Tibial nerve (tissue), 4 donors: ENCODE measurements at regions not wholly inside any gene's neighbourhood (a gene's known extent, or its start where the extent isn't known, plus 50 kb on each side); places are given as distances from the start of the nearest gene placed in this dataset.

ENCODE experiments used
- CTCF ChIP-seq, 5 experiments: fragments of 200-600 bp in 3 of 5; fragments of 450-650 bp in 2 of 5; sonication (generic) in 3 of 5; IDR thresholded peaks; one replicate each; pipeline ENCODE4 v1.5.1; 2016 to 2019; ENCODE audit warnings: antibody characterized with exemption in 5 of 5, mild to moderate bottlenecking in 3 of 5, moderate library complexity in 2 of 5
- EP300 ChIP-seq, 2 donors: sonication (generic); formaldehyde crosslinking; IDR thresholded peaks; one replicate each; pipeline ENCODE4 v1.6.1; 2017; ENCODE audit warnings: antibody characterized with exemption in 2 of 2, mild to moderate bottlenecking in 1 of 2
- POLR2A ChIP-seq, 2 donors: fragments of 450-650 bp; IDR thresholded peaks; one replicate each; pipeline ENCODE4 v1.6.1; 2017; ENCODE audit warnings: antibody characterized with exemption in 2 of 2, mild to moderate bottlenecking in 2 of 2, moderate library complexity in 2 of 2

- TF ChIP-seq CTCF (IDR thresholded peaks at IDR 0.05) (no peak), POLR2A (IDR thresholded peaks at IDR 0.05) (no peak), EP300 (IDR thresholded peaks at IDR 0.05) (no peak)
Observed at GRCh38 chr6:40336940-40337760, 250.0 kb downstream of the LRFN2 start.
